ENCODE measurements at regions not wholly inside any gene's neighbourhood (a gene's known extent, or its start where the extent isn't known, plus 50 kb on each side); places are given as distances from the start of the nearest gene placed in this dataset.

- TF ChIP-seq POLR2A (IDR thresholded peaks at IDR 0.05; ENCODE audit: extremely low read depth, insufficient read length) (no peak), CTCF (IDR thresholded peaks at IDR 0.05; ENCODE audit: low read depth, low read length) (no peak)
Measured at GRCh38 chr4:138727731-138728130, 287.9 kb upstream of the NOCT start.
